ENCODE measurements at regions not wholly inside any gene's neighbourhood (a gene's known extent, or its start where the extent isn't known, plus 50 kb on each side); places are given as distances from the start of the nearest gene placed in this dataset.
A peak's percentile ranks its signal among the peaks of the same experiment; 100 is the strongest.

- Histone ChIP-seq H3K27me3 (peaks cover 11% of the 10 kb centered on the region), H3K4me3 (no peak overlapping the region), H3K36me3 (no peaks in the 10 kb centered on the region), H3K4me1 (ENCODE audit: low read depth) (peaks cover 3% of the 10 kb centered on the region), H3K9me3 (ENCODE audit: low read depth) (no peaks in the 10 kb centered on the region), H3K27ac (no peak overlapping the region)
- no peak for DNase-seq (ENCODE audit: low read depth in 1 of 2, low spot score in 1 of 2)
- TF ChIP-seq CTCF (IDR thresholded peaks at IDR 0.05; ENCODE audit: low read depth, low read length) = no peak
Measured at GRCh38 chr9:91034521-91034920, 232.9 kb downstream of the SYK start.

GRCh38 chr9:91034976-91035824, 233.6 kb downstream of the SYK start:
- Histone ChIP-seq H3K36me3 (no peaks in the 10 kb centered on the region), H3K9me3 (ENCODE audit: low read depth) (no peaks in the 10 kb centered on the region), H3K4me1 (ENCODE audit: low read depth) (peaks cover 3% of the 10 kb centered on the region), H3K27ac (no peak overlapping the region), H3K4me3 (no peak overlapping the region), H3K27me3 (peaks cover 8% of the 10 kb centered on the region)
- no peak for TF ChIP-seq CTCF (IDR thresholded peaks at IDR 0.05; ENCODE audit: low read depth, low read length)
- DNase-seq (ENCODE audit: low read depth in 1 of 2, low spot score in 1 of 2) = no peak

- no peak overlapping the region for H3K4me3 ChIP-seq
- H3K9me3 ChIP-seq (ENCODE audit: low read depth) = no peaks in the 10 kb centered on the region
- no peak for DNase-seq (ENCODE audit: low read depth in 1 of 2, low spot score in 1 of 2)
- H3K27ac ChIP-seq = no peak overlapping the region
- no peak for TF ChIP-seq CTCF (IDR thresholded peaks at IDR 0.05; ENCODE audit: low read depth, low read length)
- no peaks in the 10 kb centered on the region for H3K36me3 ChIP-seq
- H3K27me3 ChIP-seq = peaks cover 8% of the 10 kb centered on the region
- H3K4me1 ChIP-seq (ENCODE audit: low read depth) = peaks cover 3% of the 10 kb centered on the region
Measured at GRCh38 chr9:91035825-91036208, 234.2 kb downstream of the SYK start.

GRCh38 chr9:91036356-91036755, 234.7 kb downstream of the SYK start:
- Histone ChIP-seq H3K4me1 (ENCODE audit: low read depth) (peaks cover 3% of the 10 kb centered on the region), H3K4me3 (no peak overlapping the region), H3K36me3 (no peaks in the 10 kb centered on the region), H3K27me3 (peaks cover 3% of the 10 kb centered on the region), H3K9me3 (ENCODE audit: low read depth) (no peaks in the 10 kb centered on the region), H3K27ac (no peak overlapping the region)
- no peak for DNase-seq (ENCODE audit: low read depth in 1 of 2, low spot score in 1 of 2)
- TF ChIP-seq CTCF (IDR thresholded peaks at IDR 0.05; ENCODE audit: low read depth, low read length) = no peak

GRCh38 chr9:91036826-91037510, 235.3 kb downstream of the SYK start:
- DNase-seq (ENCODE audit: low read depth in 1 of 2, low spot score in 1 of 2) = peak; percentile 81 to 97
- no peaks in the 10 kb centered on the region for H3K9me3 ChIP-seq (ENCODE audit: low read depth)
- no peaks in the 10 kb centered on the region for H3K36me3 ChIP-seq
- peak; percentile 75 for TF ChIP-seq CTCF (IDR thresholded peaks at IDR 0.05; ENCODE audit: low read depth, low read length)
- H3K4me1 ChIP-seq (ENCODE audit: low read depth) = peaks cover under 1% of the 10 kb centered on the region
- no peak overlapping the region for H3K27ac ChIP-seq
- H3K27me3 ChIP-seq = no peaks in the 10 kb centered on the region
- H3K4me3 ChIP-seq = no peak overlapping the region
